Sigmoid colon (tissue), 4 donors: ENCODE measurements at regions not wholly inside any gene's neighbourhood (a gene's known extent, or its start where the extent isn't known, plus 50 kb on each side); places are given as distances from the start of the nearest gene placed in this dataset.

ENCODE experiments used
- CTCF ChIP-seq, 4 experiments: fragments of 450-650 bp in 3 of 4; fragments of 200-600 bp in 1 of 4; IDR thresholded peaks; one replicate each; pipeline ENCODE4 v1.5.1; 2016 to 2019; ENCODE audit warnings: antibody characterized with exemption in 4 of 4, mild to moderate bottlenecking in 3 of 4, moderate library complexity in 2 of 4
- EP300 ChIP-seq, 4 donors: sonication (generic); formaldehyde crosslinking; IDR thresholded peaks; one replicate each; pipeline ENCODE4 v1.6.1; 2017; ENCODE audit warnings: antibody characterized with exemption in 4 of 4
- POLR2A ChIP-seq, 2 donors: fragments of 450-650 bp; IDR thresholded peaks; one replicate each; pipeline ENCODE4 v1.6.1; 2016; ENCODE audit warnings: antibody characterized with exemption in 2 of 2, mild to moderate bottlenecking in 2 of 2, moderate library complexity in 2 of 2

GRCh38 chr17:77857306-77857555, 101.3 kb upstream of the TNRC6C start:
- TF ChIP-seq EP300 (IDR thresholded peaks at IDR 0.05) = no peak
- TF ChIP-seq CTCF (IDR thresholded peaks at IDR 0.05) = no peak
- no peak for TF ChIP-seq POLR2A (IDR thresholded peaks at IDR 0.05)
